SJCRH30 (cell line): ENCODE measurements at regions not wholly inside any gene's neighbourhood (a gene's known extent, or its start where the extent isn't known, plus 50 kb on each side); places are given as distances from the start of the nearest gene placed in this dataset.
A peak's percentile ranks its signal among the peaks of the same experiment; 100 is the strongest.
"Not testable (repeated sequence)": the region's sequence is repeated elsewhere in the genome, so short reads cannot be mapped to it uniquely, and the experiment has no call there.

ENCODE experiments used
- DNase-seq, 2 experiments: peaks; one replicate each; pipeline ENCODE4 v3.0.0-alpha.2; 2015 to 2020
- H3K27ac ChIP-seq: fragments of 250-450 bp; sonication (Bioruptor Pico); 2 replicates; pipeline ENCODE4 v1.5.1; 2020; ENCODE audit warnings: mild to moderate bottlenecking, moderate library complexity
- H3K27me3 ChIP-seq: fragments of 250-450 bp; sonication (Bioruptor Pico); 2 replicates; pipeline ENCODE4 v1.5.1; 2020; ENCODE audit warnings: mild to moderate bottlenecking, moderate library complexity
- H3K36me3 ChIP-seq: fragments of 250-450 bp; sonication (Bioruptor Pico); 2 replicates; pipeline ENCODE4 v1.5.1; 2020; ENCODE audit warnings: mild to moderate bottlenecking, moderate library complexity
- H3K4me1 ChIP-seq: fragments of 250-450 bp; sonication (Bioruptor Pico); 2 replicates; pipeline ENCODE4 v1.5.1; 2020; ENCODE audit warnings: mild to moderate bottlenecking, moderate library complexity
- H3K4me3 ChIP-seq: fragments of 250-450 bp; sonication (Bioruptor Pico); 2 replicates; pipeline ENCODE4 v1.5.1; 2020; ENCODE audit warnings: mild to moderate bottlenecking, moderate library complexity
- H3K9me3 ChIP-seq: fragments of 250-450 bp; sonication (Bioruptor Pico); replicated peaks from 2 replicates; pipeline ENCODE4 v1.5.1; 2020; ENCODE audit warnings: mild to moderate bottlenecking, moderate library complexity

- H3K27me3 ChIP-seq: no peaks in the 10 kb centered on the region
- no peaks in the 10 kb centered on the region for H3K36me3 ChIP-seq
- no peak for DNase-seq
- peaks cover 5% of the 10 kb centered on the region; the same call in 1 of the 2 replicates for H3K4me1 ChIP-seq
- no peaks in the 10 kb centered on the region for H3K9me3 ChIP-seq
- H3K27ac ChIP-seq: no peak overlapping the region
- H3K4me3 ChIP-seq: no peak overlapping the region
Observed at GRCh38 chr4:103499094-103499493, 220.7 kb downstream of the TACR3 start.

GRCh38 chr4:103498161-103499070 is 221.4 kb downstream of the TACR3 start:
- no peaks in the 10 kb centered on the region for H3K27me3 ChIP-seq
- H3K4me3 ChIP-seq: no peak overlapping the region
- H3K36me3 ChIP-seq: no peaks in the 10 kb centered on the region
- peak; percentile 13 to 14 for DNase-seq
- H3K9me3 ChIP-seq: no peaks in the 10 kb centered on the region
- H3K27ac ChIP-seq: no peak overlapping the region
- peaks cover 5% of the 10 kb centered on the region; the same call in 1 of the 2 replicates for H3K4me1 ChIP-seq

- Histone ChIP-seq H3K27ac (no peak overlapping the region), H3K9me3 (no peaks in the 10 kb centered on the region), H3K36me3 (no peaks in the 10 kb centered on the region), H3K4me1 (peaks cover 5% of the 10 kb centered on the region; the same call in 1 of the 2 replicates), H3K27me3 (no peaks in the 10 kb centered on the region), H3K4me3 (no peak overlapping the region)
- DNase-seq: no peak
Observed at GRCh38 chr4:103497692-103498091, 222.1 kb downstream of the TACR3 start.

- no peaks in the 10 kb centered on the region for H3K36me3 ChIP-seq
- peaks cover 5% of the 10 kb centered on the region; the same call in 1 of the 2 replicates for H3K4me1 ChIP-seq
- no peaks in the 10 kb centered on the region for H3K9me3 ChIP-seq
- no peak for DNase-seq
- no peaks in the 10 kb centered on the region for H3K27me3 ChIP-seq
- no peak overlapping the region for H3K4me3 ChIP-seq
- no peak overlapping the region for H3K27ac ChIP-seq
Observed at GRCh38 chr4:103496800-103497199, 223.0 kb downstream of the TACR3 start.

- Histone ChIP-seq H3K27me3 (no peaks in the 10 kb centered on the region), H3K36me3 (no peaks in the 10 kb centered on the region), H3K4me1 (peaks cover 5% of the 10 kb centered on the region; the same call in 1 of the 2 replicates), H3K9me3 (no peaks in the 10 kb centered on the region), H3K27ac (no peak overlapping the region), H3K4me3 (no peak overlapping the region)
- no peak for DNase-seq
Observed at GRCh38 chr4:103493450-103494159, 226.2 kb downstream of the TACR3 start.

- not testable (repeated sequence) for H3K4me1 ChIP-seq, H3K36me3 ChIP-seq, H3K4me3 ChIP-seq, H3K27me3 ChIP-seq, H3K9me3 ChIP-seq, H3K27ac ChIP-seq
- peak in 1 of 2 experiments; percentile 21 for DNase-seq
Observed at GRCh38 chr4:103485296-103485695, 234.5 kb downstream of the TACR3 start.

GRCh38 chr4:103484521-103484920 is 235.3 kb downstream of the TACR3 start:
- Histone ChIP-seq H3K36me3 (no peaks in the 10 kb centered on the region), H3K9me3 (no peaks in the 10 kb centered on the region), H3K27me3 (no peaks in the 10 kb centered on the region), H3K27ac (no peak overlapping the region), H3K4me1 (no peaks in the 10 kb centered on the region), H3K4me3 (no peak overlapping the region)
- no peak for DNase-seq

- no peak overlapping the region for H3K4me3 ChIP-seq
- no peaks in the 10 kb centered on the region for H3K9me3 ChIP-seq
- no peak for DNase-seq
- H3K27ac ChIP-seq: no peak overlapping the region
- H3K4me1 ChIP-seq: no peaks in the 10 kb centered on the region
- H3K36me3 ChIP-seq: no peaks in the 10 kb centered on the region
- no peaks in the 10 kb centered on the region for H3K27me3 ChIP-seq
Observed at GRCh38 chr4:103482893-103483292, 236.9 kb downstream of the TACR3 start.

- no peak overlapping the region for H3K27ac ChIP-seq
- no peak overlapping the region for H3K4me3 ChIP-seq
- no peaks in the 10 kb centered on the region for H3K9me3 ChIP-seq
- no peaks in the 10 kb centered on the region for H3K27me3 ChIP-seq
- H3K36me3 ChIP-seq: no peaks in the 10 kb centered on the region
- no peaks in the 10 kb centered on the region for H3K4me1 ChIP-seq
- no peak for DNase-seq
Observed at GRCh38 chr4:103482471-103482870, 237.3 kb downstream of the TACR3 start.

GRCh38 chr4:103478734-103479133 is 241.1 kb downstream of the TACR3 start:
- no peaks in the 10 kb centered on the region for H3K27me3 ChIP-seq
- no peaks in the 10 kb centered on the region for H3K9me3 ChIP-seq
- DNase-seq: no peak
- no peaks in the 10 kb centered on the region for H3K36me3 ChIP-seq
- H3K4me1 ChIP-seq: no peaks in the 10 kb centered on the region
- H3K27ac ChIP-seq: no peak overlapping the region
- H3K4me3 ChIP-seq: no peak overlapping the region

GRCh38 chr4:103478210-103478609 is 241.6 kb downstream of the TACR3 start:
- no peak overlapping the region for H3K4me3 ChIP-seq
- no peaks in the 10 kb centered on the region for H3K36me3 ChIP-seq
- no peaks in the 10 kb centered on the region for H3K27me3 ChIP-seq
- no peak for DNase-seq
- H3K4me1 ChIP-seq: no peaks in the 10 kb centered on the region
- H3K27ac ChIP-seq: no peak overlapping the region
- H3K9me3 ChIP-seq: no peaks in the 10 kb centered on the region

- Histone ChIP-seq H3K4me3 (no peak overlapping the region), H3K27me3 (no peaks in the 10 kb centered on the region), H3K9me3 (no peaks in the 10 kb centered on the region; the same call in 1 of the 2 replicates), H3K4me1 (no peaks in the 10 kb centered on the region), H3K36me3 (no peaks in the 10 kb centered on the region), H3K27ac (no peak overlapping the region)
- DNase-seq: no peak
Observed at GRCh38 chr4:103457566-103457965, 259.4 kb upstream of the CENPE start.

- DNase-seq: no peak
- no peaks in the 10 kb centered on the region for H3K4me1 ChIP-seq
- no peak overlapping the region for H3K4me3 ChIP-seq
- H3K36me3 ChIP-seq: no peaks in the 10 kb centered on the region
- no peaks in the 10 kb centered on the region for H3K27me3 ChIP-seq
- H3K9me3 ChIP-seq: no peaks in the 10 kb centered on the region; the same call in 1 of the 2 replicates
- H3K27ac ChIP-seq: no peak overlapping the region
Observed at GRCh38 chr4:103451341-103451740, 253.2 kb upstream of the CENPE start.

GRCh38 chr4:103450693-103451092 is 252.6 kb upstream of the CENPE start:
- DNase-seq: no peak
- no peaks in the 10 kb centered on the region for H3K27me3 ChIP-seq
- no peaks in the 10 kb centered on the region for H3K36me3 ChIP-seq
- no peak overlapping the region for H3K4me3 ChIP-seq
- no peak overlapping the region for H3K27ac ChIP-seq
- H3K9me3 ChIP-seq: no peaks in the 10 kb centered on the region; the same call in 1 of the 2 replicates
- no peaks in the 10 kb centered on the region for H3K4me1 ChIP-seq

- H3K4me3 ChIP-seq: no peak overlapping the region
- no peaks in the 10 kb centered on the region for H3K27me3 ChIP-seq
- no peaks in the 10 kb centered on the region for H3K9me3 ChIP-seq
- no peaks in the 10 kb centered on the region for H3K36me3 ChIP-seq
- no peaks in the 10 kb centered on the region for H3K4me1 ChIP-seq
- no peak for DNase-seq
- H3K27ac ChIP-seq: no peak overlapping the region
Observed at GRCh38 chr4:103449296-103450023, 251.3 kb upstream of the CENPE start.
